T47D (cell line): ENCODE measurements at regions not wholly inside any gene's neighbourhood (a gene's known extent, or its start where the extent isn't known, plus 50 kb on each side); places are given as distances from the start of the nearest gene placed in this dataset.
"Not testable (repeated sequence)": the region's sequence is repeated elsewhere in the genome, so short reads cannot be mapped to it uniquely, and the experiment has no call there.

Experiments
- DNase-seq, 2 experiments: peaks; one replicate each; pipeline versions ENCODE4 v3.0.0 to v3.0.0-alpha.2; 2011 to 2012; ENCODE audit warnings: low read depth in 1 of 2, low spot score in 1 of 2
- JUND ChIP-seq: IDR thresholded peaks from 2 replicates; pipeline ENCODE4 v1.6.1; 2012; ENCODE audit warnings: low read depth
- in situ Hi-C: cut with HindIII; loops from 2 replicates; pipeline ENCODE4 v1.10.0; 2016; ENCODE audit warnings: low sequenced_read_pairs, low pct_unique_long_range_greater_than_20kb

DNA sequence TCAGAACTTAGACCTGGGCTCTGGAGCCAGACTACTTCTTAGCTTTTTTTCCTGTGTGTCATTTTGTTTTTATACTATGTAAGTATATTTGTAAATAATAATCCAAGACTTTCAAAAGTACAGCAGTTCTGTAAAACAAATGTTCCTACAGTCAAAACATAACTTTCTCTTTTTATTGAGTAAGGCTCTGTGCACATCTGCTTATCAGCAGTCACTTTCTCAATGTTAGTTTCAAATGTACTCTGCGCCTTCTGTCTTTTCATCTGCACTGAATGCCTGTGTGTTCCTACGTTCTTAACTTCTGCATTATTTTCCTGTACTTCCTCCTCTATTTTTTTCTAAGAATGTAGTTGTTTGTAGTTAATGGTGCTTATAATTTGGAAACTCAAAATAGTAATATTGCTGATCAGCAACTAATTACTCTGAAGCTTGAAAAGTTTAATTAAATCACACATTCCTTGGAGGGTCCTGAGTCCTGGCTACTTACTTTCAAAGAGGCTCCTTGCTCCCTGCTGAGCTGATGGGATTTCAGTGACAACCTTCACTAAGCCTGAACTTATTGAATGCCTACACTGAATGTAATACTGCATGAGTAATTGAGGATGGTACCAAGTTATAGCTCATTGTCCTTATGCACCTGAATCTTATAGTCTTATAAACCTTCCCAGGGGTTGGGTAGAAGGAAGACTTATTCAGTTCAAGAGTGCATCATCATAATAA lies 329.9 kb downstream of the KCNJ2 start:
- no peak for TF ChIP-seq JUND
- DNase-seq, result no peak
- in situ Hi-C loops, result no loop called here

DNA sequence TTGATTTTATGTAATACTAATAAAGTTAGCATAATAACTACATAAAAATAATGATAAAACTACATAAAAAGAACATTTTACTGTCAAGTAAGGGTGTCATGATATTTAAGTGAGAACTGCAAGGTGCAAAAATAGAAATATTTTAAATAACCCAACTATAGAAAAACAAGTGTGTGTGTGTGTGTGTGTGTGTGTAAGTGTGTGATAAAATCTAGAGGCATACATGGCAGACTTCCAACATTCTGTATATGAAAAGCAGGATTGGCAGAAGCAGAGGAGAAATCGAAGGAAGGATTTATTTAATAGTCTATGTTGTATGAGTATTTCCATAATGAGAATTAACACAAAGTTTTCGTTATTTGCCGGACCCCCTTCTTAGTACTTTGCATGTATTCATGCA lies 334.1 kb downstream of the KCNJ2 start:
- in situ Hi-C loops, result no loop called here
- DNase-seq, result peak in 1 of 2 experiments; percentile 73
- no peak for TF ChIP-seq JUND

DNA sequence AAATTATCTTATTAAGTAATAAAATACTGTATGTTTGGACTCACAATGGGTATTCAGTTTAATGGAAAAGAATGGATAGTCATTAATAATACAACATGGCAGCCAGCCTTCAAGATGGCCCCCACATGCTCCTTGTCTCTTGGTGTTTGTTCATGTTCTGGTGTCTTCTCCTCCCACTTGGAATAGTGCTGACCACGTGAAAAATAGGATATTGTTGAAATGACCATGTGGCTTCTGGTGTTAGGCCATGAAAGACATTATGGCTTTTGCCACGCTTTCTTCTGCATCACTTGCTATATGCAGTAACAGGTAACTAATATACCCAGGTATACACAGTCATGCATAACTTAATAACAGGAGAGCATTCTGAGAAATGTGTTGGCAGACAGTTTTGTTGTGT lies 341.0 kb downstream of the KCNJ2 start:
- no peak for TF ChIP-seq JUND
- in situ Hi-C loops, result no loop called here
- no peak for DNase-seq

DNA sequence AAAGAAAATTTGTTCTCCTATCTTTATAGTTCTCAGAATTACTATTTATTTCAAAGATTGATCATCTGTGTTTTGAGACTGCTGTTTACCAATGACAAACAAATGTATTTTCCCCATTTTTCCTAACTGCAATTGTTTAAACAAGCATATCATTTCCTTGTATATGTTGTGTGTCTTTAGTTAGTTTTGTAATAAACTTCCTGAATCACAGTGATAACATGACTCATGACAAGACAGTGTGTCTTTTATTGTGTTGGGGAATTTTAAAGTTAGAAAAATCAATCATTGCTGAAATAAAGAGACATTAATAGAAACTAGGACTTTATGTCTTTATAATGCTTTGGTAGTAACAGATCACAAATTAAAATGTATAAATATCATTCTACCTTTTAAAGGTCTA lies 348.5 kb downstream of the KCNJ2 start:
- in situ Hi-C loops, result no loop called here

DNA sequence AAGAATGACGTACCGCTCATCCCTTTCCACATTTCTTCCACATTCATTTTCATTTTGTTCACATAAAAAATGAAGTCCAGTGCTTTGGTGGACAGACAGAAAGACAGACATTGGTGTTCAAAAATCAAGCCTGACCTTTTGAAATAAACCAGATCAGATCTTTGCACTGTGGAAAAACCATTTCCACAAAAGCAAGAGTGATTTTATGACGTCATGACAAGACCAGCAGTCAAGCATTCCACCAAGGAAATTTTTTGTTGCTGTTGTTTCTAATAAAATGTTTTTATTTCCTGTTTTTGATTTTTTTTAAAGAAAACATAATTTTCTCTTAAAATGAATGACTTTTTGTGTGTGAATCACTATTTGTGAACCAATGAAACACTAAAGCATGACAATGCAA lies 350.0 kb downstream of the KCNJ2 start:
- DNase-seq, result no peak
- no peak for TF ChIP-seq JUND
- in situ Hi-C loops, result no loop called here

More for the DNA sequence above, 348.5 kb downstream of the KCNJ2 start:
- TF ChIP-seq JUND, result no peak
- DNase-seq, result no peak

DNA sequence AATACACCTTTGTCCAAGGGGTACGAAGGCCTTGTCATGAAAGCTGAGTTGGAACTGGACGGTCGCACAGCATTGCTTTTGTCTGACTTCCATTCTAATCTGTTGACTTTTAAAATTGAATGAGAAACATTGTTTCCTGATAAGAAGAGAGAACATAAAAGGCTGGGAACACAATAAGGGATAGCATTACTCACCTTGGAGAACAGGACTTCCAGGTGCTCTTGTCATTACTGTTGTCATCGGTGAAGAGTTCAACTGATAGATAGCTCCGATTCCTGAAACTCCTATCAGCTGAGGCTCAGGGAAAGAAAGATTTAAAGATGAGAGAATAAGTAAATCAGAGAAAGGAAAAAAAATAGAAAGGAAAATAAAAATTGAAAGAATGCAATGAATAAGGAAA lies 351.1 kb downstream of the KCNJ2 start:
- no peak for DNase-seq
- no peak for TF ChIP-seq JUND
- in situ Hi-C loops, result no loop called here

DNA sequence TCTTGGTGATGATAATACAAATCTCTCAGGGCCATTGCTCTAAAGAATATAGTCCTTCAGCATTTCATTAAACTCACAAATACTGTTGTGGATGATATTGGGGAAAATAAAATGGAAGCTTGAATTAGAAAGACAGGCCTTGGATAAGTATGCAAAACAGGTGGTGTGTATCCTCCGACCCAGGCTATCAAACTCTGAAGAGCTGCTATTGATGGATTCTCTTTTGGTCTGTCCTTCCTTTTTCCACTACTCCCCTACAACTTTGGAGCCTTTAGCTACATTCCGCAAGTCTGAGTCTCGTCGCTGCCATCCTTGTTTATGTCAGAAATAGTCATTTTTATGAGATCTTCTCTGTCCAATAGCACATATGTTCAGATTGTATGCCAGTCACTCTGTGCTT lies 351.6 kb downstream of the KCNJ2 start:
- no peak for TF ChIP-seq JUND
- DNase-seq, result no peak
- in situ Hi-C loops, result no loop called here

DNA sequence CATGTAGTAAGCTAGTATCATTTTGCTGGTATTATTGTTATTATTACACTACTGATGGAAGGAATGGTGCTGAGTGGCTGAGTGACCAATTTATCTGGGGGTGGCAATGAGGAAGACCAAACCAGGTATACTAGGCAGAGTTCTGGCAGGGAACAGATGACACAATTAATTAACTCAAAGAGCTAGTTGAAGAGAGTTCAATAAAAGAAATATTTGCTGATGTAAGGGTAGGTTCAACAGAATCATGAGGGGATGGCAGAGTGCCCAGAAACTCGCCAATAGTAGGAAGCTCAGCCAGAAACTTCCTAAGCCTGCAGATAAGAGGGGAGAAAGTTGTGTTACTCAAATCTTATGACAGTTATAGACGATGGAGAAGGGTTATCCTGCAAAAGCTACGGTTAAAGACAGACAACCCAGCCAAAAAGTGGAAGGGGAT lies 352.5 kb downstream of the KCNJ2 start:
- in situ Hi-C loops, result no loop called here
- no peak for TF ChIP-seq JUND
- no peak for DNase-seq

DNA sequence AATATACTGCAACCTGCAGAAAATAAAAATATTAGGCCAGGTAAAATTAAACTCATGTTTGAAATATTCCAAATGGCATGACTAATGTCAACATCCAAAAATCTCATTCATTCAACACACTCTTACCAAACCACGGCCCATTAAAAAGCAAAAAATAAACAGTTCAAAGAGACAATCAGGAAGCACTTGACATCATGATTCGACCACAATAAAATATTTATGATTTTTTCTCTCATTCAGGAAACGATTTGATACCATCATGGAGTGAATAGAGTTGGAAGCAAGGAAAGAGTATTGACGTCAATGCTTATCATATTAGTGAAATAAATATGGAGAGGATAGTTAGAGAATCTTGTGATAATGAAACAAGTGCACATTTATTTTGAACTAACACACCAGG lies 354.1 kb downstream of the KCNJ2 start:
- no peak for TF ChIP-seq JUND
- no peak for DNase-seq
- in situ Hi-C loops, result no loop called here

DNA sequence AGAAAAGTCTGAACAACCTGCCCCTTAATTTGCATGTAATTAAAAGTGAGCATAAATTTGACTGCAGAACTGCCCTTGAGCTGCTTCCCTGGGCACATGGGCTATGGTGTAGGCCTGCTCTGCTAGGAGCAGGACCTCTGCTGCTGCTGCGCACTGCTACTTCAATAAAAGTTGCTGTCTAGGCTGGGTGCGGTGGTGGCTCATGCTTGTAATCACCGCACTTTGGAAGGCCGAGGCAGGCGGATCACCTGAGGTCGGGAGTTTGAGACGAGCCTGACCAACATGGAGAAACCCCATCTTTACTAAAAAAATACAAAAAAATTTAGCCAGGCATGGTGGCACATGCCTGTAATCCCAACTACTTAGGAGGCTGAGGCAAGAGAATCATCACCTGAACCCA lies 355.7 kb downstream of the KCNJ2 start:
- DNase-seq, in situ Hi-C loops: not testable (repeated sequence)

DNA sequence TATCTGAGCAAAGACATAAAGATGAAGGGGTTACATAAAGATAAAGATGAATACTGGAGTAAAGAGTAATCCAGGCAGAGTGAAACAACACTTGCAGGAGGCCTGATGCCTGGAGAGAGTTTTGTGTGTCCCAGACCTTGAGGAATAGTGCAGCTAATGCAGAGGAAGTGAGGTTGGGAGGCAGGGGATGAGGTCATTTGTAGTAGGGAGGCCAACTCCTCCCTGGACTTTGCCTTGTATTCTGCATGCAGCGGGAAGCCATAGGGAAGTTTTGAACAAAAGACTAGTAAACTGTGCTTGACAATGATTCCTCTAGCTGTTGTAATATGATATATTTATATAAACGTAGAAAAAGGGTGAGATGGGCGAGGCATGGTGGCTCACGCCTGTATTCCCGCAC lies 356.6 kb downstream of the KCNJ2 start:
- in situ Hi-C loops, result no loop called here
- TF ChIP-seq JUND, result no peak
- DNase-seq, result no peak

DNA sequence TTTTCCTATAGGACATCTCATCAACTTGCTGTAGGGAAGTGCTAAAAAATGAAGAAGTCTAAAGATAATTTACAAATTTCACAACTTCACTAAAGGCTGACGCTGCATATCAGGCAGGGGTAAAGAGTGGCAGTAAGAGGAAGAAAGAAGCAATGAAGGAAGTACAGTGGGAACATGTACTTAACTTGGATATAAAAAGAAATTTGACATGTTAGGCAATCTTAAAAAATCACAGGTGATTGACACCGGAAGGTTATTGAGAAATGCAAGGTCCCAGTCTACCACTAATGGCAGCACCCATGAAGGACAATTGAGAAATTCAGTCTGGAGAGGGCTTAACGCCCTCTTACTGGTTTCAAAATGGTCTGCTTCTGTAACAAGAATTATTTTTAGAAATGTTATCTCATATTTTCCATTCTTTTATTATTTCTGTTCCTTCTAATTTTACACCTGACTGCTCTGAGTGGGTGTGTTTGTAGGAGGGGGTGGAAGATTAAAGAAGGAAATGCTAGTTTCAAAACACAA lies 358.1 kb downstream of the KCNJ2 start:
- TF ChIP-seq JUND, result no peak
- DNase-seq, result no peak
- in situ Hi-C loops, result no loop called here

DNA sequence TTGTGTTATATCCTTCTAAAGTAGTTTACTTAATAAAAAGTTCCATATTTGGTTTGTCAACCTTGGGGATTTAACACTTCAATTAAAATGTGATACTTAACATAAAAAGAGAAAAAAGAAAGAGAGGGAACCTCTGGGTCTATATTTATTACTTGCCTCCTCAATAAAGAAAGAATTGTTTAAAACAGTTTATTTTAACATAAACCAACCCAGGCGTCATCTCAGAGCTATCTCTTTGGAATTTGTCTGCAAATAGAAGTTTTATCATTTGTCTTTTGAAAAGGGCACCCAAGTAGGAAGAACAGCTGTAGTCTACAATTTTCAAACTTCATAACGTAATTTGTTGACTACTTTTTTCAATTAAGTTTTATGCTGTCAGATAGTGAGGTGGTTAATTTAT lies 364.1 kb downstream of the KCNJ2 start:
- in situ Hi-C loops, result no loop called here
- DNase-seq, result no peak
- TF ChIP-seq JUND, result no peak

DNA sequence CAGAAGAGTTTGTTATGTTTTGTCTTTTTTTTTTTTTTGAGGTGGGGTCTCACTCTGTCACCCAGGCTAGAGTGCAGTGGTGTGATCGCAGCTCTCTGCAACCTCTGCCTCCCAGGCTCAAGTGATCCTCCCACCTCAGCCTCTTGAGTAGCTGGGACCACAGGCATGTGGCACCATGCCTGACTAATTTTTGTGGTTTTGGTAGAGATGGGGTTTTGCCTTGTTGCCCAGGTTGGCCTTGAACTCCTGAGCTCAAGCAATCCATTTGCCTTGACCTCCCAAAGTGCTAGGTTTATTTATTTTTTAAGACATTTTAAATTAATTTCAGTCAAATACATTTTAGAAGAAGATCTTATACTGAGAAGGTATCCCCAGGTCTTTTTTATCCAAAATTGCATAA lies 366.7 kb downstream of the KCNJ2 start:
- no peak for TF ChIP-seq JUND
- in situ Hi-C loops, result no loop called here

More for the DNA sequence above, 366.7 kb downstream of the KCNJ2 start:
- peak in 1 of 2 experiments; percentile 31 for DNase-seq
